HepG2 (cell line): ENCODE measurements at regions not wholly inside any gene's neighbourhood (a gene's known extent, or its start where the extent isn't known, plus 50 kb on each side); places are given as distances from the start of the nearest gene placed in this dataset.

Source experiments
- ATF7-NPFF ChIP-seq: sonication (generic); formaldehyde crosslinking; IDR thresholded peaks from 2 replicates; pipeline ENCODE4 v1.8.1; 2023; ENCODE audit warnings: mild to moderate bottlenecking, low read depth, missing genetic modification reagents, moderate library complexity
- CHD4 ChIP-seq: fragments of 200-600 bp; sonication (generic); IDR thresholded peaks from 2 replicates; pipeline ENCODE4 v1.7.0; 2017; ENCODE audit warnings: mild to moderate bottlenecking, low read length, borderline replicate concordance
- CTCF ChIP-seq: sonication (generic); formaldehyde crosslinking; IDR thresholded peaks from 2 replicates; pipeline ENCODE4 v1.5.0; 2020; ENCODE audit warnings: mild to moderate bottlenecking, missing genetic modification reagents, moderate library complexity
- MATR3 ChIP-seq: sonication (generic); formaldehyde crosslinking; IDR thresholded peaks from 2 replicates; pipeline ENCODE4 v1.4.0; 2020; ENCODE audit warnings: missing genetic modification reagents
- PHF8 ChIP-seq: sonication (generic); formaldehyde crosslinking; IDR thresholded peaks from 2 replicates; pipeline ENCODE4 v1.5.0; 2020; ENCODE audit warnings: missing genetic modification reagents
- POLR2AphosphoS5 ChIP-seq: IDR thresholded peaks from 2 replicates; pipeline ENCODE4 v1.6.1; 2012; ENCODE audit warnings: low read depth, low read length
- RAD21 ChIP-seq: fragments of 450-650 bp; formaldehyde crosslinking; IDR thresholded peaks from 2 replicates; pipeline ENCODE4 v1.5.0; 2020; ENCODE audit warnings: mild to moderate bottlenecking
- SRY ChIP-seq: sonication (generic); formaldehyde crosslinking; IDR thresholded peaks from 2 replicates; pipeline ENCODE4 v1.8.0; 2022; ENCODE audit warnings: mild to moderate bottlenecking, missing genetic modification reagents
- ZBTB1 ChIP-seq: sonication (generic); formaldehyde crosslinking; IDR thresholded peaks from 2 replicates; pipeline ENCODE4 v1.4.0; 2020; ENCODE audit warnings: missing genetic modification reagents, borderline replicate concordance

GRCh38 chr2:67103157-67103556 lies 294.0 kb upstream of the ETAA1 start:
- no peak for TF ChIP-seq PHF8 (CRISPR knock-in tag)
- no peak for TF ChIP-seq RAD21
- TF ChIP-seq ZBTB1 (CRISPR knock-in tag) = no peak
- no peak for TF ChIP-seq MATR3 (CRISPR knock-in tag)
- no peak for TF ChIP-seq POLR2AphosphoS5
- no peak for TF ChIP-seq ATF7-NPFF (CRISPR knock-in tag)
- no peak for TF ChIP-seq SRY (CRISPR knock-in tag)
- no peak for TF ChIP-seq CTCF (CRISPR knock-in tag)
- no peak for TF ChIP-seq CHD4
